Keratinocyte (primary cell): ENCODE measurements at regions not wholly inside any gene's neighbourhood (a gene's known extent, or its start where the extent isn't known, plus 50 kb on each side); places are given as distances from the start of the nearest gene placed in this dataset.

Experiments
- DNase-seq: peaks from one replicate; pipeline ENCODE4 v3.0.0-alpha.2; 2011; ENCODE audit warnings: low read depth, missing footprints, low spot score
- FAIRE-seq: peaks from 2 replicates; lab custom pipeline; 2011; peaks lifted over from hg19 to GRCh38; lab: Jason Lieb, UNC
- H2AFZ ChIP-seq: 2 replicates; pipeline ENCODE4 v1.6.0; 2012; ENCODE audit warnings: low read length, control low read depth, inconsistent platforms; ENCODE audit not compliant: control insufficient read depth
- H3K27ac ChIP-seq: 2 replicates; pipeline ENCODE4 v1.5.1; 2011; ENCODE audit warnings: low read length; ENCODE audit not compliant: control insufficient read depth, insufficient read depth
- H3K27me3 ChIP-seq: 3 replicates; pipeline ENCODE4 v1.6.0; 2011; ENCODE audit warnings: low read length; ENCODE audit not compliant: control insufficient read depth, insufficient read depth; ENCODE audit errors: extremely low read depth
- H3K36me3 ChIP-seq, 2 experiments: 2 replicates in 1 of 2; 3 replicates in 1 of 2; pipeline ENCODE4 v1.5.1; 2011; ENCODE audit warnings: low read length in 2 of 2, mild to moderate bottlenecking in 1 of 2; ENCODE audit not compliant: control insufficient read depth in 2 of 2, insufficient read depth in 2 of 2; ENCODE audit errors: extremely low read depth in 1 of 2
- H3K4me1 ChIP-seq: 3 replicates; pipeline ENCODE4 v1.5.1; 2011; ENCODE audit warnings: low read length; ENCODE audit not compliant: control insufficient read depth, insufficient read depth; ENCODE audit errors: extremely low read depth
- H3K4me2 ChIP-seq: 3 replicates; pipeline ENCODE4 v1.6.0; 2011; ENCODE audit warnings: low read depth, low read length; ENCODE audit not compliant: control insufficient read depth, insufficient read depth; ENCODE audit errors: extremely low read depth
- H3K4me3 ChIP-seq, 3 experiments: fragments of 200-600 bp in 1 of 3; sonication (generic) in 1 of 3; 2 replicates in 2 of 3; 3 replicates in 1 of 3; pipeline ENCODE4 v1.5.1; 2011 to 2016; ENCODE audit warnings: low read length in 3 of 3, mild to moderate bottlenecking in 3 of 3, control low read depth in 2 of 3, inconsistent platforms in 1 of 3, low read depth in 1 of 3, mixed read lengths in 1 of 3, mixed run types in 1 of 3, moderate library complexity in 1 of 3; ENCODE audit not compliant: control insufficient read depth in 2 of 3, insufficient read depth in 2 of 3; ENCODE audit errors: extremely low read depth in 1 of 3
- H3K79me2 ChIP-seq: 2 replicates; pipeline ENCODE4 v1.6.0; 2012; ENCODE audit warnings: low read length; ENCODE audit not compliant: control insufficient read depth, insufficient read depth
- H3K9ac ChIP-seq: 3 replicates; pipeline ENCODE4 v1.6.0; 2011; ENCODE audit warnings: low read length; ENCODE audit not compliant: control insufficient read depth, insufficient read depth; ENCODE audit errors: extremely low read depth
- H3K9me1 ChIP-seq: 3 replicates; pipeline ENCODE4 v1.6.0; 2011; ENCODE audit warnings: low read length; ENCODE audit not compliant: control insufficient read depth, insufficient read depth; ENCODE audit errors: extremely low read depth
- H3K9me3 ChIP-seq: 2 replicates; pipeline ENCODE4 v1.5.1; 2012; ENCODE audit warnings: low read depth, low read length; ENCODE audit not compliant: control insufficient read depth
- H4K20me1 ChIP-seq: 3 replicates; pipeline ENCODE4 v1.6.0; 2011; ENCODE audit warnings: low read length; ENCODE audit not compliant: control insufficient read depth, insufficient read depth; ENCODE audit errors: extremely low read depth
- CTCF ChIP-seq, 3 experiments: IDR thresholded peaks in 1 of 3; conservative IDR thresholded peaks in 1 of 3; optimal IDR thresholded peaks in 1 of 3; 2 replicates in 2 of 3; 3 replicates in 1 of 3; pipeline versions ENCODE3 to v1.5.1; 2011; ENCODE audit warnings: low read length in 3 of 3, mild to moderate bottlenecking in 3 of 3, moderate library complexity in 2 of 3, control low read depth in 1 of 3, inconsistent platforms in 1 of 3; ENCODE audit not compliant: insufficient read depth in 2 of 3; ENCODE audit errors: extremely low read depth in 1 of 3
- EZH2 ChIP-seq: IDR thresholded peaks from one replicate; pipeline ENCODE4 v1.6.1; 2012; ENCODE audit warnings: inconsistent platforms, mild to moderate bottlenecking, low read length, moderate library complexity
- dilution Hi-C: fragments of 300-500 bp; cut with MboI; formaldehyde crosslinking; loops from one replicate; pipeline ENCODE4 v1.7.0; 2020; ENCODE audit warnings: low sequenced_read_pairs; ENCODE audit not compliant: extremely low pct_ligation_motif_present

DNA sequence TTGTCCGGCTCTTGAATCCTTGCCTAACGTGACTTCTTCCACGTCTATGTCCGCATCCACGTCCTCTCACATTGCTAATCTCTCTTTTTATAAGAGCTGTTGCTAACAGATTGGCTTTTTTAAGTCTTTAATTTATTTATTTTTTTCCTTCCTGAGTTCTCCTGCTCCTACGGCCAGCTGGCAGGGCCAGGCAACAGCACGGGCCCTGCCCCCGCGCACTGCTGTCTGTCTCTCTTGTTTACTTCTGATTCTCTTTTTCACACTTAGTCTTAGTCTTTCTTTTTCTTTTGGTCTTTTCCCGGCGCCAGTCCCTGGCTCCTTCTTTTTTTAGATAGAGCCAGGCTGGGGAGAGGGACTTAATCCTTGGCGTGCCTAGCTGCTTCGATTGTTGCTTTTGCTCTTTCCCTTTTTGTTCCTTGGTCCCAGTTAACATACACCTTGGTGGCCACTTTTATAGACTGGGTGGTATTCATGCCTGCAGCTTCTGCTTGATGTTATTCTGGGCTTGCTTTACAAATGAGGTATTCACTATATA is 53.2 kb upstream of the RBMX start:
- Histone ChIP-seq H3K9ac (no peak overlapping the region), H3K9me1 (no peaks in the 10 kb centered on the region), H3K36me3 (no peaks in the 10 kb centered on the region), H2AFZ (no peak overlapping the region), H3K79me2 (no peaks in the 10 kb centered on the region), H3K4me2 (no peak overlapping the region), H3K4me3 (no peak overlapping the region), H3K4me1 (no peaks in the 10 kb centered on the region), H3K27me3 (no peaks in the 10 kb centered on the region), H3K27ac (no peak overlapping the region), H4K20me1 (no peaks in the 10 kb centered on the region), H3K9me3 (no peaks in the 10 kb centered on the region)
- TF ChIP-seq CTCF (optimal IDR thresholded peaks at IDR 0.05 in 1 of 3, IDR thresholded peaks at IDR 0.05 in 1 of 3, conservative IDR thresholded peaks at IDR 0.05 in 1 of 3; ENCODE audit: extremely low read depth in 1 of 3, insufficient read depth in 2 of 3, low read length in 3 of 3) (no peak), EZH2 (no peak)
- FAIRE-seq (no peak), DNase-seq (no peak)
- dilution Hi-C loops, result no loop called here

DNA sequence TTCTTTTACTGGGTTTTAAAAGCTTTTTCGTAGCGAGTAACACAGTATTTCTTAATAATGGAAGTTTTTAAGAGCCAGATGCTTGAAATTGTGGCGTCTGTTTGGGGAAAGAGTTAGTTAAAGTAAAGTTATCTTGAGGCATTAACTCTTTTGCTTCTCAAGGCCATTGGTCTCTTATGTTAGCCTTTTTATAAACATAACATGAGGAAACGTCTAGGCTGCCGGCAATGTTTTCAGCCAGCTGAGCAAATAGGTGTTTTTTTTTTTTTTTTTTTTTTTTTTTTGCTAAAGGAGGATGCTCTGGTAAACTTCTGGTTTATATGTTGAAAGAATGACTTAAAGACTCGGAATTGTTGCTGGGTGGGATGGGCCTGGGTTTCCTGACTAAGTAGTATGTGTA is 51.1 kb upstream of the RBMX start:
- Histone ChIP-seq H3K27ac (no peak overlapping the region), H3K79me2 (no peaks in the 10 kb centered on the region), H3K4me2 (no peak overlapping the region), H3K9me3 (no peaks in the 10 kb centered on the region), H3K27me3 (no peaks in the 10 kb centered on the region), H3K4me3 (no peak overlapping the region), H3K4me1 (no peaks in the 10 kb centered on the region), H3K9ac (no peak overlapping the region), H3K9me1 (no peaks in the 10 kb centered on the region), H4K20me1 (no peaks in the 10 kb centered on the region), H3K36me3 (no peaks in the 10 kb centered on the region), H2AFZ (no peak overlapping the region)
- dilution Hi-C loops, result no loop called here
- FAIRE-seq (no peak), DNase-seq (no peak)
- TF ChIP-seq EZH2, result no peak
- TF ChIP-seq CTCF (optimal IDR thresholded peaks at IDR 0.05 in 1 of 3, IDR thresholded peaks at IDR 0.05 in 1 of 3, conservative IDR thresholded peaks at IDR 0.05 in 1 of 3; ENCODE audit: extremely low read depth in 1 of 3, insufficient read depth in 2 of 3, low read length in 3 of 3), result no peak
